HCT116 (cell line): ENCODE measurements at regions not wholly inside any gene's neighbourhood (a gene's known extent, or its start where the extent isn't known, plus 50 kb on each side); places are given as distances from the start of the nearest gene placed in this dataset.

Source experiments
- ATAC-seq: fragments of 200-7000 bp; cut with Tn5 transposase; 2 replicates; pipeline ENCODE4 v1.9.1; 2020; ENCODE audit warnings: mild to moderate bottlenecking, moderate library complexity
- BruUV-seq: library from RNA; stranded (reverse); fragments of 400-500 nt; replicated peaks from 2 replicates; lab custom pipeline; 2021; lab: Mats Ljungman, UMichigan
- CTCF ChIA-PET: fragments of 300-600 bp; sonication (Branson Sonifier 250); formaldehyde crosslinking; loops from one replicate; lab custom pipeline; 2021; ENCODE audit warnings: antibody characterized with exemption; lab: Charles Lee
- POLR2A ChIA-PET: fragments of 300-600, 350-600 bp; sonication (Branson Sonifier 250); formaldehyde crosslinking; loops from one replicate; lab custom pipeline; 2021; ENCODE audit warnings: antibody characterized with exemption; lab: Charles Lee
- RAD21 ChIA-PET, 2 experiments: fragments of 300-600 bp; sonication (Branson Sonifier 250); formaldehyde crosslinking; loops; one replicate each; lab custom pipeline; 2023; ENCODE audit warnings: low total read pairs in 2 of 2; ENCODE audit not compliant: uncharacterized antibody in 2 of 2, unreplicated experiment in 2 of 2, low non-redundant PET in 1 of 2; lab: Charles Lee
- DNase-seq: peaks from one replicate; pipeline ENCODE4 v3.0.0-alpha.2; 2010; ENCODE audit warnings: low read depth, low spot score
- H2AFZ ChIP-seq: fragments of 200-600 bp; shearing (Covaris generic), sonication (generic); 2 replicates; pipeline ENCODE4 v1.6.1; 2017; ENCODE audit warnings: low read depth, mixed run types, mixed read lengths, antibody characterized with exemption, low read length; ENCODE audit not compliant: poor library complexity, severe bottlenecking
- H3K27ac ChIP-seq: 2 replicates; pipeline ENCODE4 v1.5.1; 2012; ENCODE audit warnings: low read depth, low read length
- H3K27me3 ChIP-seq: fragments of 200-600 bp; sonication (generic); 2 replicates; pipeline ENCODE4 v1.6.1; 2016; ENCODE audit warnings: mixed run types, low read length, mixed read lengths; ENCODE audit not compliant: insufficient read depth
- H3K36me3 ChIP-seq, 2 experiments: fragments of 200-500 bp in 1 of 2; fragments of 200-600 bp in 1 of 2; sonication (Bioruptor generic) in 1 of 2; sonication (generic) in 1 of 2; 2 replicates each; pipeline versions ENCODE4 v1.5.1 to v1.6.1; 2014 to 2016; ENCODE audit warnings: low read length in 2 of 2, inconsistent platforms in 1 of 2, mixed read lengths in 1 of 2, mixed run types in 1 of 2; ENCODE audit not compliant: insufficient read depth in 2 of 2, control insufficient read depth in 1 of 2
- H3K4me1 ChIP-seq, 2 experiments: fragments of 200-600 bp in 1 of 2; sonication (generic) in 1 of 2; 2 replicates each; pipeline versions ENCODE4 v1.5.1 to v1.6.1; 2012 to 2017; ENCODE audit warnings: low read length in 2 of 2, inconsistent platforms in 1 of 2, mild to moderate bottlenecking in 1 of 2, mixed read lengths in 1 of 2, mixed run types in 1 of 2, moderate library complexity in 1 of 2; ENCODE audit not compliant: insufficient read depth in 2 of 2, control insufficient read depth in 1 of 2
- H3K4me2 ChIP-seq: fragments of 200-600 bp; sonication (generic); 2 replicates; pipeline ENCODE4 v1.6.1; 2017; ENCODE audit warnings: mixed run types, low read length, mixed read lengths
- H3K4me3 ChIP-seq, 2 experiments: fragments of 200-600 bp in 1 of 2; sonication (generic) in 1 of 2; replicated peaks in 1 of 2; 2 replicates each; pipeline ENCODE4 v1.5.1; 2011 to 2016; ENCODE audit warnings: low read length in 2 of 2, control low read depth in 1 of 2, low read depth in 1 of 2, mild to moderate bottlenecking in 1 of 2, mixed read lengths in 1 of 2, mixed run types in 1 of 2
- H3K79me2 ChIP-seq: fragments of 200-600 bp; sonication (generic); 2 replicates; pipeline ENCODE4 v1.6.1; 2017; ENCODE audit warnings: mild to moderate bottlenecking, mixed run types, low read length, moderate library complexity, mixed read lengths; ENCODE audit not compliant: insufficient read depth
- H3K9ac ChIP-seq: fragments of 200-600 bp; sonication (generic); 2 replicates; pipeline ENCODE4 v1.6.1; 2016; ENCODE audit warnings: low read length, mixed read lengths
- H3K9me2 ChIP-seq: fragments of 200-600 bp; sonication (generic), shearing (Covaris generic); 2 replicates; pipeline ENCODE4 v1.6.1; 2017; ENCODE audit warnings: mixed run types, mild to moderate bottlenecking, moderate library complexity; ENCODE audit not compliant: insufficient read depth
- H3K9me3 ChIP-seq, 2 experiments: fragments of 200-500 bp in 1 of 2; fragments of 200-600 bp in 1 of 2; sonication (Bioruptor generic) in 1 of 2; sonication (generic) in 1 of 2; 2 replicates each; pipeline ENCODE4 v1.6.1; 2014 to 2017; ENCODE audit warnings: low read length in 2 of 2, mixed read lengths in 2 of 2, inconsistent platforms in 1 of 2, low read depth in 1 of 2, mild to moderate bottlenecking in 1 of 2, mixed run types in 1 of 2, moderate library complexity in 1 of 2; ENCODE audit not compliant: control insufficient read depth in 1 of 2, insufficient read depth in 1 of 2
- H4K20me1 ChIP-seq: fragments of 200-600 bp; sonication (generic), shearing (Covaris generic); 2 replicates; pipeline ENCODE4 v1.6.1; 2017; ENCODE audit warnings: mixed run types, mild to moderate bottlenecking, moderate library complexity; ENCODE audit not compliant: insufficient read depth
- ATF3 ChIP-seq: IDR thresholded peaks from 2 replicates; pipeline ENCODE4 v1.6.1; 2012
- CBX3 ChIP-seq: IDR thresholded peaks from 2 replicates; pipeline ENCODE4 v1.6.1; 2012; ENCODE audit warnings: low read depth
- EGR1 ChIP-seq: IDR thresholded peaks from 2 replicates; pipeline ENCODE4 v1.6.1; 2012; ENCODE audit warnings: low read depth
- ELF1 ChIP-seq: IDR thresholded peaks from 2 replicates; pipeline ENCODE4 v1.6.1; 2012; ENCODE audit warnings: low read depth, borderline replicate concordance
- EZH2 ChIP-seq: fragments of 200-600 bp; sonication (generic); IDR thresholded peaks from 2 replicates; pipeline ENCODE4 v1.6.1; 2017; ENCODE audit warnings: antibody characterized with exemption, mixed run types
- EZH2phosphoT487 ChIP-seq: fragments of 200-600 bp; IDR thresholded peaks from 2 replicates; pipeline ENCODE4 v1.6.1; 2018; ENCODE audit warnings: antibody characterized with exemption, borderline replicate concordance
- FOSL1 ChIP-seq: IDR thresholded peaks from 2 replicates; pipeline ENCODE4 v1.6.1; 2012; ENCODE audit warnings: low read depth
- JUND ChIP-seq: IDR thresholded peaks from 2 replicates; pipeline ENCODE4 v1.6.1; 2012
- MAX ChIP-seq: IDR thresholded peaks from 2 replicates; pipeline ENCODE4 v1.6.1; 2012
- POLR2AphosphoS5 ChIP-seq: IDR thresholded peaks from 2 replicates; pipeline ENCODE4 v1.6.1; 2011; ENCODE audit warnings: mild to moderate bottlenecking, low read depth, low read length, moderate library complexity
- SIN3A ChIP-seq: IDR thresholded peaks from 2 replicates; pipeline ENCODE4 v1.6.1; 2012; ENCODE audit warnings: low read depth
- SP1 ChIP-seq: IDR thresholded peaks from 2 replicates; pipeline ENCODE4 v1.6.1; 2012; ENCODE audit warnings: low read depth
- SRF ChIP-seq: IDR thresholded peaks from 2 replicates; pipeline ENCODE4 v1.6.1; 2012; ENCODE audit warnings: low read depth
- TCF7L2 ChIP-seq: IDR thresholded peaks from 2 replicates; pipeline ENCODE4 v1.7.0; 2011; ENCODE audit warnings: borderline replicate concordance, inconsistent platforms; ENCODE audit not compliant: insufficient read depth, insufficient read length; ENCODE audit errors: extremely low read depth
- YY1 ChIP-seq: IDR thresholded peaks from 2 replicates; pipeline ENCODE4 v1.6.1; 2011; ENCODE audit warnings: low read length, low read depth, moderate library complexity, mild to moderate bottlenecking; ENCODE audit not compliant: insufficient replicate concordance; ENCODE audit errors: extremely low read depth
- ZBTB33 ChIP-seq: IDR thresholded peaks from 2 replicates; pipeline ENCODE4 v1.6.1; 2011; ENCODE audit warnings: mild to moderate bottlenecking, low read length, moderate library complexity; ENCODE audit not compliant: insufficient replicate concordance; ENCODE audit errors: extremely low read depth
- ZFX ChIP-seq: fragments of 450-650 bp; IDR thresholded peaks from 2 replicates; pipeline ENCODE4 v1.6.1; 2017
- ZNF274 ChIP-seq: fragments of 200-500 bp; sonication (Bioruptor generic); IDR thresholded peaks from 2 replicates; pipeline ENCODE4 v1.6.1; 2014; ENCODE audit warnings: mild to moderate bottlenecking, low read depth, low read length, inconsistent platforms
- intact Hi-C: fragments of 100-400 bp; cut with micrococcal nuclease; formaldehyde crosslinking; loops from 2 replicates; pipeline ENCODE4 v1.10.0; 2022
- TF ChIP-seq, protein P1 (sequence below), 3 experiments: fragments of 200-600 bp in 1 of 3; sonication (generic) in 1 of 3; IDR thresholded peaks in 2 of 3; conservative IDR thresholded peaks in 1 of 3; 2 replicates each; pipeline ENCODE4 v1.5.1; 2012 to 2017; ENCODE audit warnings: low read depth in 2 of 3, low read length in 2 of 3, antibody characterized with exemption in 1 of 3, borderline replicate concordance in 1 of 3, control low read depth in 1 of 3, mild to moderate bottlenecking in 1 of 3, mixed read lengths in 1 of 3, mixed run types in 1 of 3, moderate library complexity in 1 of 3; ENCODE audit not compliant: insufficient read depth in 1 of 3
- TF ChIP-seq, protein P2 (sequence below): IDR thresholded peaks from 2 replicates; pipeline ENCODE4 v1.6.1; 2012; ENCODE audit warnings: low read depth

GRCh38 chr10:2475711-2476217 is 591.6 kb upstream of the PFKP start:
- POLR2A ChIA-PET = no interaction called here
- ATAC-seq = no peak
- intact Hi-C loops = no loop called here
- Histone ChIP-seq H3K9ac (no peak overlapping the region), H3K27me3 (no peaks in the 10 kb centered on the region), H3K4me3 (no peak overlapping the region), H3K36me3 (no peaks in the 10 kb centered on the region), H3K4me1 (no peaks in the 10 kb centered on the region), H2AFZ (no peak overlapping the region), H3K79me2 (no peaks in the 10 kb centered on the region), H4K20me1 (no peaks in the 10 kb centered on the region), H3K9me3 (peaks cover 8 to 29% of the 10 kb centered on the region in 2 experiments; a peak in 2 of 4 replicates), H3K4me2 (no peak overlapping the region), H3K27ac (no peak overlapping the region), H3K9me2 (no peaks in the 10 kb centered on the region)
- no TSS peak for BruUV-seq
- DNase-seq = no peak
- RAD21 ChIA-PET = no interaction called here
- CTCF ChIA-PET = no interaction called here
- TF ChIP-seq, protein P1, sequence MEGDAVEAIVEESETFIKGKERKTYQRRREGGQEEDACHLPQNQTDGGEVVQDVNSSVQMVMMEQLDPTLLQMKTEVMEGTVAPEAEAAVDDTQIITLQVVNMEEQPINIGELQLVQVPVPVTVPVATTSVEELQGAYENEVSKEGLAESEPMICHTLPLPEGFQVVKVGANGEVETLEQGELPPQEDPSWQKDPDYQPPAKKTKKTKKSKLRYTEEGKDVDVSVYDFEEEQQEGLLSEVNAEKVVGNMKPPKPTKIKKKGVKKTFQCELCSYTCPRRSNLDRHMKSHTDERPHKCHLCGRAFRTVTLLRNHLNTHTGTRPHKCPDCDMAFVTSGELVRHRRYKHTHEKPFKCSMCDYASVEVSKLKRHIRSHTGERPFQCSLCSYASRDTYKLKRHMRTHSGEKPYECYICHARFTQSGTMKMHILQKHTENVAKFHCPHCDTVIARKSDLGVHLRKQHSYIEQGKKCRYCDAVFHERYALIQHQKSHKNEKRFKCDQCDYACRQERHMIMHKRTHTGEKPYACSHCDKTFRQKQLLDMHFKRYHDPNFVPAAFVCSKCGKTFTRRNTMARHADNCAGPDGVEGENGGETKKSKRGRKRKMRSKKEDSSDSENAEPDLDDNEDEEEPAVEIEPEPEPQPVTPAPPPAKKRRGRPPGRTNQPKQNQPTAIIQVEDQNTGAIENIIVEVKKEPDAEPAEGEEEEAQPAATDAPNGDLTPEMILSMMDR (IDR thresholded peaks at IDR 0.05 in 2 of 3, conservative IDR thresholded peaks at IDR 0.05 in 1 of 3; ENCODE audit: borderline replicate concordance in 1 of 3, insufficient read depth in 1 of 3, low read depth in 2 of 3, low read length in 2 of 3) = no peak
- TF ChIP-seq TCF7L2 = no peak
- TF ChIP-seq EZH2 = no peak
- TF ChIP-seq YY1 = no peak
- no peak for TF ChIP-seq SIN3A
- TF ChIP-seq ATF3 = no peak
- TF ChIP-seq, protein P2, sequence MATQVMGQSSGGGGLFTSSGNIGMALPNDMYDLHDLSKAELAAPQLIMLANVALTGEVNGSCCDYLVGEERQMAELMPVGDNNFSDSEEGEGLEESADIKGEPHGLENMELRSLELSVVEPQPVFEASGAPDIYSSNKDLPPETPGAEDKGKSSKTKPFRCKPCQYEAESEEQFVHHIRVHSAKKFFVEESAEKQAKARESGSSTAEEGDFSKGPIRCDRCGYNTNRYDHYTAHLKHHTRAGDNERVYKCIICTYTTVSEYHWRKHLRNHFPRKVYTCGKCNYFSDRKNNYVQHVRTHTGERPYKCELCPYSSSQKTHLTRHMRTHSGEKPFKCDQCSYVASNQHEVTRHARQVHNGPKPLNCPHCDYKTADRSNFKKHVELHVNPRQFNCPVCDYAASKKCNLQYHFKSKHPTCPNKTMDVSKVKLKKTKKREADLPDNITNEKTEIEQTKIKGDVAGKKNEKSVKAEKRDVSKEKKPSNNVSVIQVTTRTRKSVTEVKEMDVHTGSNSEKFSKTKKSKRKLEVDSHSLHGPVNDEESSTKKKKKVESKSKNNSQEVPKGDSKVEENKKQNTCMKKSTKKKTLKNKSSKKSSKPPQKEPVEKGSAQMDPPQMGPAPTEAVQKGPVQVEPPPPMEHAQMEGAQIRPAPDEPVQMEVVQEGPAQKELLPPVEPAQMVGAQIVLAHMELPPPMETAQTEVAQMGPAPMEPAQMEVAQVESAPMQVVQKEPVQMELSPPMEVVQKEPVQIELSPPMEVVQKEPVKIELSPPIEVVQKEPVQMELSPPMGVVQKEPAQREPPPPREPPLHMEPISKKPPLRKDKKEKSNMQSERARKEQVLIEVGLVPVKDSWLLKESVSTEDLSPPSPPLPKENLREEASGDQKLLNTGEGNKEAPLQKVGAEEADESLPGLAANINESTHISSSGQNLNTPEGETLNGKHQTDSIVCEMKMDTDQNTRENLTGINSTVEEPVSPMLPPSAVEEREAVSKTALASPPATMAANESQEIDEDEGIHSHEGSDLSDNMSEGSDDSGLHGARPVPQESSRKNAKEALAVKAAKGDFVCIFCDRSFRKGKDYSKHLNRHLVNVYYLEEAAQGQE = no peak
- TF ChIP-seq ZBTB33 = no peak
- TF ChIP-seq JUND = no peak
- no peak for TF ChIP-seq EGR1
- no peak for TF ChIP-seq ELF1
- no peak for TF ChIP-seq CBX3
- no peak for TF ChIP-seq ZNF274
- TF ChIP-seq FOSL1 = no peak
- no peak for TF ChIP-seq EZH2phosphoT487
- no peak for TF ChIP-seq POLR2AphosphoS5
- no peak for TF ChIP-seq MAX
- no peak for TF ChIP-seq ZFX
- TF ChIP-seq SP1 = no peak
- TF ChIP-seq SRF = no peak
